NB4 (cell line): ENCODE measurements at regions not wholly inside any gene's neighbourhood (a gene's known extent, or its start where the extent isn't known, plus 50 kb on each side); places are given as distances from the start of the nearest gene placed in this dataset.

Source experiments
- CTCF ChIP-seq: IDR thresholded peaks from one replicate; pipeline ENCODE4 v1.5.1; 2012; ENCODE audit warnings: low read depth, low read length
- POLR2A ChIP-seq: IDR thresholded peaks from 2 replicates; pipeline ENCODE4 v1.6.1; 2011; ENCODE audit warnings: mild to moderate bottlenecking; ENCODE audit not compliant: insufficient read length; ENCODE audit errors: extremely low read depth

- TF ChIP-seq CTCF (no peak), POLR2A (no peak)
Observed at GRCh38 chr6:21931641-21932335, 338.2 kb downstream of the SOX4 start.
